ENCODE measurements at regions not wholly inside any gene's neighbourhood (a gene's known extent, or its start where the extent isn't known, plus 50 kb on each side); places are given as distances from the start of the nearest gene placed in this dataset.

- intact Hi-C loops (cut with micrococcal nuclease; ENCODE audit: unreplicated experiment): no loop called here
- no peak for TF ChIP-seq EZH2 (IDR thresholded peaks at IDR 0.05; ENCODE audit: low read depth)
- no peak for TF ChIP-seq CTCF (conservative IDR thresholded peaks at IDR 0.05)
- Histone ChIP-seq H3K4me1 (replicated peaks; ENCODE audit: insufficient read depth) (no peaks in the 10 kb centered on the region), H3F3A (ENCODE audit: insufficient read depth, low read depth) (no peaks in the 10 kb centered on the region), H3K4me3 (no peak overlapping the region), H3K9me2 (ENCODE audit: insufficient read depth) (no peaks in the 10 kb centered on the region), H2AFZ (no peak overlapping the region), H3K4me2 (no peak overlapping the region), H3K79me2 (ENCODE audit: low read depth) (no peaks in the 10 kb centered on the region), H4K20me1 (ENCODE audit: insufficient read depth) (no peaks in the 10 kb centered on the region), H3K27ac (no peak overlapping the region), H3K27me3 (ENCODE audit: insufficient read depth, low read depth) (no peaks in the 10 kb centered on the region), H3K9me3 (ENCODE audit: insufficient read depth, low read depth) (no peaks in the 10 kb centered on the region), H3K36me3 (ENCODE audit: low read depth) (no peaks in the 10 kb centered on the region)
- BruUV-seq (replicated peaks): no TSS peak
- ChIA-PET POLR2A (ENCODE audit: unreplicated experiment) (no interaction called here), CTCF (no interaction called here)
- DNase-seq: no peak
Observed at GRCh38 chr4:36767596-36767995, 476.9 kb upstream of the NWD2 start.

- BruUV-seq (replicated peaks): no TSS peak
- POLR2A ChIA-PET (ENCODE audit: unreplicated experiment): no interaction called here
- TF ChIP-seq EZH2 (IDR thresholded peaks at IDR 0.05; ENCODE audit: low read depth) (no peak), CTCF (conservative IDR thresholded peaks at IDR 0.05) (no peak)
- H3K27ac ChIP-seq: no peak overlapping the region
- H3K4me1 ChIP-seq (replicated peaks; ENCODE audit: insufficient read depth): no peaks in the 10 kb centered on the region
- H3K79me2 ChIP-seq (ENCODE audit: low read depth): no peaks in the 10 kb centered on the region
- no peaks in the 10 kb centered on the region for H3K9me3 ChIP-seq (ENCODE audit: insufficient read depth, low read depth)
- H2AFZ ChIP-seq: no peak overlapping the region
- DNase-seq: no peak
- no peaks in the 10 kb centered on the region for H3K27me3 ChIP-seq (ENCODE audit: insufficient read depth, low read depth)
- intact Hi-C loops (cut with micrococcal nuclease; ENCODE audit: unreplicated experiment): no loop called here
- no peak overlapping the region for H3K4me2 ChIP-seq
- H3F3A ChIP-seq (ENCODE audit: insufficient read depth, low read depth): no peaks in the 10 kb centered on the region
- CTCF ChIA-PET: no interaction called here
- H3K36me3 ChIP-seq (ENCODE audit: low read depth): no peaks in the 10 kb centered on the region
- H3K4me3 ChIP-seq: no peak overlapping the region
- H3K9me2 ChIP-seq (ENCODE audit: insufficient read depth): no peaks in the 10 kb centered on the region
- no peaks in the 10 kb centered on the region for H4K20me1 ChIP-seq (ENCODE audit: insufficient read depth)
Observed at GRCh38 chr4:36771411-36772153, 473.0 kb upstream of the NWD2 start.

DNA sequence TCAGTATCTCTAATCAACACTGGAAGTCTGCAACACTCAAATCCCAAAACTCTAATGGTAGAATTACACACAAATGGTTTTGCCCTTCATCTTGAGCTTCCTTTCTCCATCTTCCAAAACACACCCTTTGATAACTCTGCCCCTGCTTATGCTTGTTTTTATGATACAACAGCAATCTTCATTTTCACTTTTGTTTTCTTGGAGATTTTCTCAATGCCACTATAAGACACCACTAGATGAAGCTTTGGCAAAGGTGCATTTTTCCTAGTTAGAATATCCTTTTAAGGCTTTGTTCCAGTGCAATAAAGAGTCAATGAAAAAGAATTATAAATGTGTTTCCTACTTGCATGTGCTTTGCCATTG lies 472.4 kb upstream of the NWD2 start:
- no TSS peak for BruUV-seq (replicated peaks)
- H3K4me2 ChIP-seq: no peak overlapping the region
- no peak overlapping the region for H3K27ac ChIP-seq

More for the DNA sequence above, 472.4 kb upstream of the NWD2 start:
- Histone ChIP-seq H3F3A (ENCODE audit: insufficient read depth, low read depth) (no peaks in the 10 kb centered on the region), H4K20me1 (ENCODE audit: insufficient read depth) (no peaks in the 10 kb centered on the region), H3K4me1 (replicated peaks; ENCODE audit: insufficient read depth) (no peaks in the 10 kb centered on the region), H3K79me2 (ENCODE audit: low read depth) (no peaks in the 10 kb centered on the region), H3K4me3 (no peak overlapping the region), H3K9me3 (ENCODE audit: insufficient read depth, low read depth) (no peaks in the 10 kb centered on the region), H3K27me3 (ENCODE audit: insufficient read depth, low read depth) (no peaks in the 10 kb centered on the region), H2AFZ (no peak overlapping the region), H3K36me3 (ENCODE audit: low read depth) (no peaks in the 10 kb centered on the region), H3K9me2 (ENCODE audit: insufficient read depth) (no peaks in the 10 kb centered on the region)
- TF ChIP-seq EZH2 (IDR thresholded peaks at IDR 0.05; ENCODE audit: low read depth) (no peak), CTCF (conservative IDR thresholded peaks at IDR 0.05) (no peak)
- ChIA-PET POLR2A (ENCODE audit: unreplicated experiment) (no interaction called here), CTCF (no interaction called here)
- DNase-seq: no peak
- intact Hi-C loops (cut with micrococcal nuclease; ENCODE audit: unreplicated experiment): no loop called here

Data from PC-9 (cell line).